NCI-H1436 treated with DMSO at 0.1 percent for 48 hours (cell line): ENCODE measurements at regions not wholly inside any gene's neighbourhood (a gene's known extent, or its start where the extent isn't known, plus 50 kb on each side); places are given as distances from the start of the nearest gene placed in this dataset.

Source experiments
- DNase-seq: peaks from one replicate; lab custom pipeline; 2025; lab: John Stamatoyannopoulos, UW

DNA sequence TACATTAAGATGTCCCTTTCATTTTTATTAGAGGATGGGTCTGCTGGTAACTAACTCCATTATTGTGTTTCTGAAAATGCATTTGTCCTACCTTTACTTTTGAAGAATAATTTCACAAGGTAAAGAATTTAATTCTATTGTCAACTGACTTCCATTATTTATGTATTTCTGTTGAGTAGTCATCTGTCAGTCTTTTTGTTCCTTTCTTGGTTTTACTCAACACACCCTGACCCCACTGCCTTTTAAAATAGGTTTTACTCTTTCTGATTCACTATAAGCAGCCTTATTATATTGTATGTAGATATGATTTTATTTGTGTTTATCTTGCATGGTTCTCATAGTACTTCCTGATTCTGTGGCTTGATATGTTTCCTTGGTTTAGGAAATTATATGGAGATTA, 237.5 kb downstream of the TGFB2 start:
- DNase-seq: no peak

GRCh38 chr1:218584418-218585155, 239.5 kb downstream of the TGFB2 start:
- DNase-seq: no peak

DNA sequence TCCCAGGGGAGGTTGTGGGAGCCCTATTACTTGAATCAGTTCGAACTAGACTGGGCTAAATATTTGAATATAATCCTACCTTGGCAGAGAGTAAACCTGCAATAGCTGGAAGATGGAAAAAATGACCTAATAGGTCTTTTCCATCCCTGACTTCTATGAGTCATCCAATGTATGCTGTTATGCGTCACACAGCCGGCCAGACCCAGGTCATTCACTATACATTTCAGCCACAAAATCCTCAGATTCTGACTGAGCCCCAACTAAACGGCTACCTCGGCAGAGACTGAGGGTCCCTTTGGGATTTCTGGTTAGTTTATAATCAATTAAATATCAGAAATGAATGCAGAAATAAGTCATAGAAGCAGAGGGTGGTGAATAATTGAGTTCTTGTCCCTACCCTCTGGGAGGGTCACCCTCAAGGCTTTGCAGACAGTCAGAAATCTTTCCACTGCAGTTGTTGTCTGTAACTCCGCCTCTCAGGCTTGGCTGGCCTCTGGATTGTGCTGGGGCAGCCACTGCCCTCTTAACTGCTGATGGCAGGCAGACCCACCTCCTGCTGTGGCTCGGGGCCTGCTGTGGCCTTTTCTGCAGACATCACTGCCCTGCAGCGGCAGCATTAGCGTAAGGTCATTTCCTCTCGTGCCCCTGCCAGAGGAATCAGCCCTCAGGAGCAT, 240.5 kb downstream of the TGFB2 start:
- no peak for DNase-seq

DNA sequence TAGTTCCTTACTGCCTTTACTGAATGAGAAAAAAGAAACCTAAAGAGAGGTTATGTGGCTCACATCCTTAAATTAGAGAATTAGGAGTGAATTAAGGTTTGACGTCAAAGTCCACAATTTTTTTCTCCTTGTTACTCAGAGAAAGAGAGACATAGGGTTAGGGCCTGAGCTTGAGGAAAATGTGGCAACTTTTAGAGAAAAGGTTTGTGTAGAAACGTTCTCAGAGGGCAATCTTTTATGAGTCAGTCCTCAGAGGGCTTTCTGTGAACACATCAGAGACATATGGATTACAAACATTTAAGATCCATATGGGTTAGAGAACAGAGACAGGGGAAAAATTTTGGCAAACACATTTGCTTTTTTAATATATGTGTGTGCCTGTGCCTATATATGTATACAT, 242.8 kb downstream of the TGFB2 start:
- no peak for DNase-seq

DNA sequence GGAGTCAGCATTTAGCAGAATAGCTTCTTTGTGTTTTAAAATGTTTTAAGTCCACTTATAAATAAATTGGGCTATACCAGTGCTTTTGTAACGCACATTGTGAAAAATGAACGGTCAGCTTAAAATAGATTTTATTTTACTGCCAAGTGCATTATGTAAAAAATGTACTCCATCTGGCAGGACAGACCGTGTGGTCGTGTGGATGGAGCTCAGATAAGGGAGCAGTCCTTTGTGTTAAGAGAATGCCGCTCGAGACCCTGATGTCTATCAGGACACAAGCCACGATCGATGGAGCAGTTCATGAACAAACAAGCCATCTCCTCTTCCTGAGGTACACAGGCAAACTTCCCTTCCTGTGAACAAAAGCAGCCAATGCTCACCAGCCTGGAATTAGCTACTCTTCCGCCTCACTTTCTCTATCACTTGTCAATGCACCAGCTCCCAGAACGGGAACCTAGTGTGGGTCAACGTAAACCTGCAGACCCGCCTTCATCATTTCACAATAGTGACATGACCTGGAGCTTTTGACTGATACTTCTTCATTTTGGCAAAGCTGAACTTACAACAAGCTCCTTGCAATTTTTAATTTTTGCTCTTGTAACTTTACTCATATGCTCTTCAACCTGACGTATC, 243.5 kb downstream of the TGFB2 start:
- no peak for DNase-seq

DNA sequence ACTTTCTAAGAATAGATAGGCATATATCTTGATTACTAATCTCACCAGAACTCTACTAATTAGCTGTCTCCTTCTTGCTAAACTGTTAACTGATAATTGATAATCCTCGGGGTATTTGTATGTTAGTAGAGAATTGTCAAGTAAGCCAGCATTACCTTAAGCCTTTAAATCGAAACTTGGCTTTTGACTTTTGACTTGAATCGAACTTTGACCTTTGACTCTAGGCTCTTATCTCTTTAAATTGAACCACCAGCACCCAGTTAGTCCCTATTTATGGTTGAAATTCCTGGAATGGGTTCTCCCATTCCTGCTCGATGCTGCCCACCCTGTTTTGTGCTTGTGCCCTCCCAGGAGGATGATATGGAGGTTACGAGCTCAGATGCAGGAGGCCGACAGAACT, 244.4 kb downstream of the TGFB2 start:
- DNase-seq: no peak

DNA sequence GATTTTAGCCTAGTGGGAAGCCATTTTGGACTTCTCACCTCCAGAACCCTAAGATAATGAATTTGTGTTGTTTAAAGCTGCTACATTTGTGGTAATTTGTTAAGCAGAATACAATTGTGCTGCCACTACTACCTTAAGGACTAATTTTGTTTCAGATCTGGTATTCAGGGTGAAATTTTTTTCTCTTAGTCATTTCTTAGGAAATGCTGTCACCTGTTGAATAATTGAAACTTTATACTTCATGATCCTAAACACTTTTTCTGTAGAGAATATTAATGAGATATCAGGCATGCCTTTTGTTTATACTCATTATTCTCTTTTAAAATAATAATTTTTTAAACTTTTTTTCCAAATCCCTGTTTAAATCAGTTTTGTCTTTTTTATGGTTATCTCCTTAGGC, 246.8 kb downstream of the TGFB2 start:
- no peak for DNase-seq

DNA sequence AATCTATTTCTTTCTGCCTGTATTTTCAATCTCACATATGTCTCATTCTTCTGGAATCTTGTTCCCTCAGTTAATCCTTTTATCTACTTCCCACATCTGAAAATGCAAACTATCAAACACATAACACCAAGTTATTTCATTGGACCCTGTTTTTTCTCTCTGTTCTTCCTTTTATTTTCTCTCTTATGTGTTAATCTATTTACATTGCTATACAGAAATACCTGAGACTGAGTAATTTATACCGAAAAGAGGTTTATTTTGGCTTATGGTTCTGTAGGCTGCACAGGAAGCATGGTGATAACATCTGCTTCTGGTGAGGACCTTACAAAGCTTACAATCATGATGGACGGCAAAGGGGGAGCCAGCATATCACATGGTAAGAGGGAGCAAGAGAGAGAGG, 247.6 kb downstream of the TGFB2 start:
- DNase-seq: no peak

DNA sequence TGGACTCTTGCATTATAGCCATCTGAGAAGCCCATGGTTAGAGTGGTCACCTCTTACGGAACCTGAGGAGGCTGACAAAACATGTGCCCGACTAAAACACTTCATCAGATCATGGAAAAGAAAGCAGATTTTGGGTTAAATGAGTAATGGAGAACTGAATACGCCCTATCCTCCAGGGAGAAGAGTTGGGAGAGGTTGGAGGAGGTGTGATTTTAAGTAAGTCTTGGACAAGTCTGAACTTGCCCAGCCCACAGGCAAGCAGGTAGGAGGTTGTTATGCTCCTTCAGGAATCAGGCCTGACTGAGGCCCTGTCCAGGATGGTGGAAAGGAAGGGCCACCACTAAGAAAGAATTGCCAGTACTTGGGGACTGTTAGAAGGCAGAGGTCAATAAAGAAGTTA, 255.8 kb downstream of the TGFB2 start:
- no peak for DNase-seq

GRCh38 chr1:218604217-218604616, 259.1 kb downstream of the TGFB2 start:
- no peak for DNase-seq

DNA sequence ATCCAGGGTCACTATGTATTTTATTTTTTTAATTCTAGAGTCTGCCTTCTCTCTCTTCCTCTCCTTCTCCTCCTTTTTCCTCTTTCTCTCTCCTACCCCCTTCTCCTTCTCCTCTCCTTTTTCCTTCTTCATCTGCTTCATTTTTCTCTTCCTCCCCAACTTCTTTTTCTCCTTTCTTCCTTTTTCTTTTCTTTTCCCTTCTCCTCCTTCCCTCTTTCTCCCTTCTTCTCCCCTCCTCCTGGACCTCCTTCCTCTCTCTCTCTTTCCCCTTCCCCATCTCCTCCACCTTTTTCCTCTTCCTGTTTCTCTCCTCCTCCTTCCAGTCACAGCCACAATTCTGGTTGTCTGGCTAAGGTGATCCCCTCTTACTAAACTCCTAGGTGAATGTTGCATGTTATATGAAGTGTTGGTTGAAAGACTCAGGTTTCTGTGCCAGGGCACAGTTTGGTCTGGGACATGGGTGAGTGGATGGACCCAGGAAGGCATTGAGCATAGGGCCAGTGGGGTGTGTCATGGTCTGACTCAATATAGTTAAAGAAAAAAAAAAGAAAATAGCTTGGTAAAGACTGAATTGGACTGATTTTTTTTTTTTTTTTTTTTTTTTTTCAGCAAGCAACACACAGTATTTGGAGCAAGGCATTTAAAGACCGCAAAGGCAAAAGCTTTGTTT, 266.9 kb downstream of the TGFB2 start:
- DNase-seq: no peak

- DNase-seq: peak; percentile 33
Observed at GRCh38 chr1:218613105-218613504, 268.0 kb downstream of the TGFB2 start.

DNA sequence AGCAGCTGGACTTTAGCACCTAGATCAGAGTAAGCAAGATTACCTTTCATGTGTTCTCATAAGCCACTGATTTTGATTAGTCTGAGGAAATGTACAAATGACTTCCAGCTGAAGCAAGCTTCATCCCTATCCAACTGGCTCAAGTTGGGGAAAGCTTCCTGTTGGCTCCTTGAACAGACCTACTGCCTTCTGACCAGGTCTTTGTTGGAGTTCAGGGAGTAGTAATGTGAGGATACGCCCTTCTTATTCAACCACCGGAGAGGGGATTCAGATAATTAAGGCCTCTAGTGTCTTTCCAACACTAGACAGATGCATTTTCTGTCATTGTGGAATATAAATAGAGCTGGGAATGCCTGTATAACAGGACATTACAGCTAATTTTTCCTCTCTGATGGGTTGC, 268.9 kb downstream of the TGFB2 start:
- no peak for DNase-seq

DNA sequence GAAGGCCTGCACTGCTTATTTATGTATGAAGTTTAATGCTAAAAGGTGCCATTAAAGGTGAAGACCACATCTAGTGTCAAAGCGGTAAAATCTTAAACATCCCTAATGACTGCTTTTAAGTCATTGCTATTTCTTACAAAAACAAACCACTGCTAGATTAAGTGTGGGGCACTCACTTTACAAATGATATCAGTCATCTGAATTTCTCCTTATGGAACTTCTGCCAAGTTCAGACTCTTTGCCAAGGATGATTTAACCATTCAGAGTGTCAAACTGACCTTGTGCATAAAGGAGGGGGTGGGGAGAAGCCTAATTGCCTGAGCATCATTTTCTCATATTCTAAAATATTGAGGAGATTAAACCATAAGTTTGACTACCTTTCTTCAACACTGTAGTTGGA, 271.5 kb downstream of the TGFB2 start:
- no peak for DNase-seq

DNA sequence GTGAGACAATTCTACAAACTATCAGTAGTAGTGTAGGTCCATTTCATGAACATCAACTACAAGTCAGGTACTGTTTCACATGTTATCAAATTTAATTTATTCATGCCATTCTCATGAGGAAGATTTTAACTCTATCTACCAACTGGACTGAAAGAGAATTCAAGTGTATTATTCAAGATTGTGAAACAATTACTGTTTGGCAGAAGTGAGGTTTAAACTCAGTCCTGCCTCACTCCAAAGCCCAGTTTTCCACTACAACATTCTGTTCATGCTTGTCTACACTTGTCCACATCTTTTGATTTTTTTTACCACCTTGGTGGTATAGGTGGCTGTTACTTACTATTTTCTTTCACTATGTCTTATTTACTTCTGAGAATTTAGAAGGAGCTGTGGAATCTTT, 272.9 kb downstream of the TGFB2 start:
- no peak for DNase-seq

GRCh38 chr1:218620956-218621355, 275.8 kb downstream of the TGFB2 start:
- no peak for DNase-seq

- DNase-seq: no peak
Observed at GRCh38 chr1:218624052-218624451, 278.9 kb downstream of the TGFB2 start.

DNA sequence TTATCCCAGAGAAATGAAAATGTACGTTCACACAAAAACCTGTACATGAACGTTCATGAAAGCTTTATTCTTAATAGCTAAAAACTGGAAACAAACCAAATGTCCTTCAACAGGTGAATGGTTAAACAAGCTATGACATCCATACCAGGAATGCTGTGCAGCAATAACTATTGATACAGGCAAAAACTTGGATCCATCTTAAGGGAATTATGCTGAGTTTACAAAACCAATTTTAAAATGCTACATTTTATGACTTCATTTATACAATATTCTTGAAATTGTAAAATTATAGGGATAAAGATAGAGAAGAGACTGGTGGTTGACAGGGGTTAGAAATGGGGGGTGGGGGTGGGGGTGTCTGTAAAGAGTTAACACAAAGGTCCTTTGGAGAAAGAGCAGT, 280.3 kb downstream of the TGFB2 start:
- DNase-seq: no peak

GRCh38 chr1:218633238-218633988, 288.3 kb downstream of the TGFB2 start:
- DNase-seq: no peak

GRCh38 chr1:218634212-218634611, 289.1 kb downstream of the TGFB2 start:
- DNase-seq: no peak

GRCh38 chr1:218636548-218636947, 291.4 kb downstream of the TGFB2 start:
- DNase-seq: no peak

- no peak for DNase-seq
Observed at GRCh38 chr1:218640173-218640572, 295.0 kb downstream of the TGFB2 start.
